Mucosa of descending colon (tissue), 3 donors: ENCODE measurements at regions not wholly inside any gene's neighbourhood (a gene's known extent, or its start where the extent isn't known, plus 50 kb on each side); places are given as distances from the start of the nearest gene placed in this dataset.

Experiments used
- ATAC-seq: fragments of 200-7000 bp; cut with Tn5 transposase; one replicate; pipeline ENCODE4 v1.9.1; 2020; ENCODE audit warnings: mild to moderate bottlenecking, moderate library complexity
- DNase-seq, 3 donors: peaks; one replicate each; pipeline ENCODE4 v3.0.0-alpha.2; 2020
- H3K36me3 ChIP-seq: fragments of 200-600 bp; one replicate; pipeline ENCODE4 v1.8.0; 2021; ENCODE audit warnings: low read depth, mild to moderate bottlenecking
- H3K4me1 ChIP-seq: fragments of 200-600 bp; one replicate; pipeline ENCODE4 v1.8.0; 2021; ENCODE audit warnings: low read depth, mild to moderate bottlenecking
- H3K4me3 ChIP-seq: fragments of 200-600 bp; one replicate; pipeline ENCODE4 v1.8.0; 2021; ENCODE audit warnings: mild to moderate bottlenecking
- H3K9me3 ChIP-seq: fragments of 200-600 bp; one replicate; pipeline ENCODE4 v1.8.0; 2021; ENCODE audit warnings: mild to moderate bottlenecking
- CTCF ChIP-seq: fragments of 200-600 bp; IDR thresholded peaks from one replicate; pipeline ENCODE4 v1.8.0; 2022; ENCODE audit warnings: antibody characterized with exemption, mild to moderate bottlenecking
- intact Hi-C, 2 donors: fragments of 100-400 bp; cut with DNase I in 1 of 2; cut with micrococcal nuclease in 1 of 2; formaldehyde crosslinking; loops; one replicate each; pipeline versions ENCODE4 v1.11.0 to v1.11.1; 2022; cut with DNase I, micrococcal nuclease
- donor health status: DM: no; HTN: no; CAD: no; lungs with moderate emphysema.
- donor health status: DM: no; HTN: no; CAD: no.
- donor health status: DM: no; HTN: yes; CAD: no.

DNA sequence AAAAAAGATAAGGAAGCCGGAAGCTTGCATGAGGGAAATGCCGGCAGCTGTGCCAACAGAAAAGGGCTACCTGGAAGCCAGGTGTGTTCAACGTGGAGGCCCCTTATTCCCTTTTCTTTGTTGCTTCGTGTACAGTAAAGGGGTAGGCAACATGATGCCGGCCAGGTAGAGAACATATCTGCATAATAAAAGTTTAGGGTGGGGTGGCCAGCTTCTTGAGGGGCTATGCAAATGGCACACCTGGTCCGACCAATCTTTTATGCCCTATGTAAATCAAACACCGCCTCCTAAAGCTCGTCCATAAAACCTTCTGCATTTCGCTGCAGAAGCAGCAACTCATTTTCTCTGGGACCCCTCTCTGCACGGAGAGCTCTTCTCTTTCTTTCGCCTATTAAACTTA lies 911.6 kb downstream of the KCNJ2 start:
- no peak for DNase-seq
- TF ChIP-seq CTCF, result no peak
- intact Hi-C loops, result loop anchor here in 1 of 2 donors (5.0 to 10.0 kb wide), 2 partner anchors 314 to 446 kb away; no protein-coding TSS in a partner anchor
- no peaks in the 10 kb centered on the region for H3K9me3 ChIP-seq
- no peak overlapping the region for H3K4me3 ChIP-seq
- H3K36me3 ChIP-seq, result no peaks in the 10 kb centered on the region
- no peak for ATAC-seq
- H3K4me1 ChIP-seq, result no peaks in the 10 kb centered on the region

DNA sequence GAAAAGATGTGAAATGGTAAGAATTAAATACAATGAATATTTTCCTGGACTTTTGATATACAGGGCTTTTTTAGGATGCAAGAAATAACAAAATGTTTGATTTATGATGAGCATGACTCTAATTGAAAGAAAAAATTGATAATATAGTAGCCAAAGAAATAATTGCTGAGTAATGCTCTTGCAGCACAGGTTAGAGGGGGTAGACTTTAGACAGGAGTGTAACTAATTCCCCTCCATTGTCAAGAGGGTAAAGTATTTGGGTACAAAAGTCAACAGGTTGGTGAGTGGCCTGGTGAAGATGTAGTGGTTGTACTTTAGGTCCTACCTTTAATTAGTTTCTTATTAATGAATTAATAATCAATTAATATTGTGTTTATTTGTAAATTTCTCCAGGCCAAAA lies 912.3 kb downstream of the KCNJ2 start:
- Histone ChIP-seq H3K9me3 (no peaks in the 10 kb centered on the region), H3K36me3 (no peaks in the 10 kb centered on the region), H3K4me3 (no peak overlapping the region), H3K4me1 (no peaks in the 10 kb centered on the region)
- intact Hi-C loops, result loop anchor here in 1 of 2 donors (5.0 to 10.0 kb wide), 2 partner anchors 314 to 447 kb away; no protein-coding TSS in a partner anchor
- TF ChIP-seq CTCF, result no peak
- no peak for DNase-seq
- no peak for ATAC-seq

- intact Hi-C loops, result loop anchor here in 1 of 2 donors (5.0 to 10.0 kb wide), 2 partner anchors 317 to 449 kb away; no protein-coding TSS in a partner anchor
- no peak for ATAC-seq
- DNase-seq, result peak in 2 of 3 donors; percentile 23 to 81
These were observed 914.9 kb downstream of the KCNJ2 start for GRCh38 chr17:71084219-71084618.

DNA sequence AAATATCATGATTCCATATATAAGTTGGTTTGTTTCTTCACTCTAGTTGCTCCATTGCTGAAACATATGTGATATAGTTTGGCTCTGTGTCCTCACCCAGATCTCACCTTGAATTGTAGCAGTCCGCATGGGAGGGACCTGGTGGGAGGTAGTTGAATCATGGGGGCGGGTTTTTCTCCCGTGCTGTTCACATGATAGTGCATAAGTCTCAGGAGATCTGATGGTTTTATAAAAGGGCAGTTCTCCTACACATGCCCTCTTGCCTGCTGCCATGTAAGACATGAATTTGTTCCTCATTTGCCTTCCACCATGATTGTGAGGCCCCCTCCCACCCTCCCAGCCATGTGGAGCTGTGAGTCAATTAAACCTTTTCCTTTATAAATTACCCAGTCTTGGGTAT lies 915.5 kb downstream of the KCNJ2 start:
- no peak for DNase-seq
- no peaks in the 10 kb centered on the region for H3K36me3 ChIP-seq
- ATAC-seq, result no peak
- H3K4me1 ChIP-seq, result no peaks in the 10 kb centered on the region
- H3K4me3 ChIP-seq, result no peak overlapping the region
- TF ChIP-seq CTCF, result no peak
- intact Hi-C loops, result loop anchor here in 1 of 2 donors (5.0 to 10.0 kb wide), 2 partner anchors 318 to 450 kb away; no protein-coding TSS in a partner anchor
- no peaks in the 10 kb centered on the region for H3K9me3 ChIP-seq

More at GRCh38 chr17:71084219-71084618, 914.9 kb downstream of the KCNJ2 start:
- H3K4me3 ChIP-seq, result no peak overlapping the region
- H3K9me3 ChIP-seq, result no peaks in the 10 kb centered on the region
- no peaks in the 10 kb centered on the region for H3K4me1 ChIP-seq
- no peak for TF ChIP-seq CTCF
- H3K36me3 ChIP-seq, result no peaks in the 10 kb centered on the region

GRCh38 chr17:71085238-71086033 lies 916.1 kb downstream of the KCNJ2 start:
- Histone ChIP-seq H3K36me3 (no peaks in the 10 kb centered on the region), H3K4me1 (no peaks in the 10 kb centered on the region), H3K4me3 (no peak overlapping the region), H3K9me3 (no peaks in the 10 kb centered on the region)
- TF ChIP-seq CTCF, result no peak
- ATAC-seq (peak; percentile 34), DNase-seq (peak in 2 of 3 donors; percentile 41 to 61)
- intact Hi-C loops, result loop anchor here in 1 of 2 donors (10.0 kb wide), 1 partner anchor 451 kb away; no protein-coding TSS in a partner anchor
